Natural killer cell treated with Interleukin-12 subunit alpha and Interleukin-12 subunit beta and Interleukin-15 and Interleukin-18, amount 100 ng/mL, for 72 hours (primary cell): ENCODE measurements at regions not wholly inside any gene's neighbourhood (a gene's known extent, or its start where the extent isn't known, plus 50 kb on each side); places are given as distances from the start of the nearest gene placed in this dataset.
"Not testable (repeated sequence)": the region's sequence is repeated elsewhere in the genome, so short reads cannot be mapped to it uniquely, and the experiment has no call there.

Source experiments
- ATAC-seq, 2 donors: fragments of 150-1000 bp; cut with Tn5 transposase in 1 of 2; sonication (Bioruptor Pico), chemical (Tn5 transposase) in 1 of 2; 2 replicates each; pipeline ENCODE4 v1.10.0; 2021
- DNase-seq: peaks from one replicate; pipeline ENCODE4 v3.0.0; 2022; ENCODE audit warnings: low spot score
- H3K27ac Mint-ChIP-seq, 2 donors: 1 replicate in 1 of 2; 2 replicates in 1 of 2; pipeline ENCODE4 v1.8.0; 2022; ENCODE audit warnings: mixed read lengths in 2 of 2, mild to moderate bottlenecking in 1 of 2, moderate library complexity in 1 of 2
- H3K27me3 Mint-ChIP-seq, 2 donors: 1 replicate in 1 of 2; 2 replicates in 1 of 2; pipeline ENCODE4 v1.8.0; 2022; ENCODE audit warnings: mixed read lengths in 2 of 2
- H3K36me3 Mint-ChIP-seq: one replicate; pipeline ENCODE4 v1.8.0; 2022; ENCODE audit warnings: mixed read lengths
- H3K4me1 Mint-ChIP-seq, 2 donors: 1 replicate in 1 of 2; 2 replicates in 1 of 2; pipeline ENCODE4 v1.8.0; 2022; ENCODE audit warnings: low read depth in 2 of 2, mixed read lengths in 2 of 2, mild to moderate bottlenecking in 1 of 2
- H3K4me3 Mint-ChIP-seq: one replicate; pipeline ENCODE4 v1.8.0; 2022; ENCODE audit warnings: mixed read lengths
- H3K9me3 Mint-ChIP-seq: 2 replicates; pipeline ENCODE4 v1.8.0; 2022; ENCODE audit warnings: mixed read lengths

DNA sequence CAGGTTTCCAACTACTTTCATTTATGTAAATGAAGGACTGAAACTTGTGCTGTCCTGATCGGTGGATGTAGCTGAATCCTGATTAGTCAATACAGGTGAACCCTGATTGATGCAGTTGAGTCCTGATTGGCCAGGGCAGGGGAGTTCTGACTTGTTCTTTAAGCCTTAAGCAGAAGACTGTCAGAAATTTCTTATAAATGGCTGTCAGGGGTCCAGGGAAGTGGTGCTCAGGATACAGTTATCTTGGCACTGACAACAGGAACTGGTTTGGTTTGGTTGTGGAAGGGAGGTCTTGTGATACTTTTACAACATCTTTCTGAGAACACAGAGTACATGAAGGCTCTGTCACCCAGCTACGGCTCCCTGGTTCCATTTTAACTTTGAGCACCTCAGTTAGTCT, 132.1 kb downstream of the KCNJ12 start:
- DNase-seq, result no peak
- H3K4me1 Mint-ChIP-seq, result peaks cover 5 to 14% of the 10 kb centered on the region in 2 donors
- H3K9me3 Mint-ChIP-seq, result no peaks in the 10 kb centered on the region
- H3K27me3 Mint-ChIP-seq, result peaks cover 25 to 30% of the 10 kb centered on the region in 2 donors
- H3K4me3 Mint-ChIP-seq, result no peak overlapping the region
- H3K27ac Mint-ChIP-seq, result no peak overlapping the region
- H3K36me3 Mint-ChIP-seq, result no peaks in the 10 kb centered on the region
- no peak for ATAC-seq

DNA sequence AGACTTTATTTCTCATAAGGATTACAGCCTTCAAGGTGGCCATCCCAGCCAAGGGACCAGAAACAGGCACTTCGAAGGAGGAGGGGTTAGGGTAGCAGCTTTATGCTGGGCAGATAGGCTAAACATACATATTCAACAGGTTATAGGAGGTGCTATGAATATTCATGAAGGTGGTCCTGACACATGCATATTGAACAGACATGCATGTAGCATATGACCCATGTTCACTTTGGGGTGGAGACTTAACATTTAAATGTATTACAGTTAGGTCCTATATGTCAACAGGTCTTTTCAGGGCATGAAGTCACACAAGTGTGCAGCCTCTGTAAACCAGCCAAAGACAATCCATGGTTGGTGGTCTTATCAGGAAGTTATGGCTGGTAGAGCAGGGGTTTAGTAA, 133.2 kb downstream of the KCNJ12 start:
- H3K4me3 Mint-ChIP-seq, ATAC-seq, H3K27ac Mint-ChIP-seq, H3K9me3 Mint-ChIP-seq, H3K36me3 Mint-ChIP-seq, DNase-seq: not testable (repeated sequence)
- Mint-ChIP-seq H3K4me1 (peaks cover 5 to 14% of the 10 kb centered on the region in 2 donors), H3K27me3 (peaks cover 27 to 35% of the 10 kb centered on the region in 2 donors)

DNA sequence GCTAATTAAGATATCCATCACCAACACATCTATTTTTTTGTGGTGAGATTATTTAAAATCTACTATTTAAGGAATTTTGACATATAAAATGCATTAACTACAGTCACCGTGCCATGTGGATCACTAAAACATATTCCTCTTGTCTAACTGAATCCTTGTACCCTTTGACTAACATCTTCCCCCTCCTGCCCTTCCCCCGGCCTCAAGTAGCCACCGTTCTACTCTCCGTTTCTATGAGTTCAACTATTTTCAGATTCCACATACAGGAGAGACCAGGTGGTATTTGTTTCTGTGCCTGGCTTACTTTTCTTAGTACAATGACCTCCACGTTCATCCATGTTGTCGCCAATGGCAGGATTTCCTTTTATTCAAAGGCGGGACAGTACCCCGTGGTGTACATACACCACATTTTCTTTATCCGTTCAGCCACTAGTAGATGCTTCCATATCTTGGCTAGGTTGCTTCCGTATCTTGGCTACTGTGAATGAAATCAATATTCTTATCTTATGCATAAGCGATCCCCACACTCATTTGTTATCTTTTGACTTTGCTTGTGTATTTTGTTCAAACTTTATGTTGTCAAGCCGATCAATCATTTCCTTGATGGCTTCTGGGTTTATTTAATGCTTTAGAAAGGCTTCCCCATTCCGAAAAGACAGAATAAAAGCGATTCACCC, 134.7 kb downstream of the KCNJ12 start:
- peaks cover 25 to 46% of the 10 kb centered on the region in 2 donors for H3K27me3 Mint-ChIP-seq

DNA sequence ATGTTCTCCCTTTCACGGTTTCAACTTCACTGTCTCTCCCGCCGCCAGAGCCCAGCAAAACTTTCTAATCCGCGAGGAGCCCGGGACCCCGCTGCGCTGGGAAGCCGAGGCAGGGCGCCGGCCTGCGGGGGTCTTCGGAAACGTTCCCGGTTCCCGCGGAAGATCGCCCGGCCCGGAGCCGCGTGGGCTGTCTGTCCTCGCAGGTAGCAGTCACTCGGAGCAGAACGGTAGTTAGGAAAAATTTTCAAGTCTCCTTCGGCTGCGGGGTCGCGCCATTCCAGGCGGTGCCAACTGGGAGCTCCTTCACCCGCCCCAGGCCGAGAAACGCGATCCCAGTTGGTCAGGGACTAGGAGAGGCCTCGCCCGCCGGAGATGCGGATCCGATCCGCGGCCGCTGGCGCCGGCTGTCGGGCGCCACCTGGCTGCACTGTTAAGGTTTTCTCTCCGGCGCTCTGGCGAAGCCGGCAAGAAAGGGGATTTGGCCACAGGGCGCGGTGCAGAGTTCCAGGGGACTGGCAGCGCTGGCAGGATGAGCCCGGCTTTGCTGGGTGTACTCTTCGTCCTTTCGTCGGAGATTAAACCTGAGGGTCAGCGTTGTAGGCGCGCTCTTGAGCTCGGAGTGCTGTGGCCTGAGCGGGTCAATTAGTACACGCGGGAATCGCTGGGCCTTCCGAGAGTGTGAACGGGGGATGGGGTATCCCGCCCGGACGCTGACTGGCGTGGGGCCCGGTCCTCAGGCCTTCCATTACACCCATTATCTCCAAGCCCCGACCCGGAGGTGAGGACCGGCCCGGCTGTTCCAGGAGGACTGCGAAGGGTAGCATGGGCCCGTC, 135.4 kb downstream of the KCNJ12 start:
- peak; percentile 81 to 87 for ATAC-seq
- DNase-seq, result no peak
- H3K36me3 Mint-ChIP-seq, result no peaks in the 10 kb centered on the region
- peaks cover 5 to 14% of the 10 kb centered on the region in 2 donors for H3K4me1 Mint-ChIP-seq
- no peak overlapping the region for H3K27ac Mint-ChIP-seq
- H3K27me3 Mint-ChIP-seq, result peaks cover 25 to 46% of the 10 kb centered on the region in 2 donors
- peak overlapping the region; percentile 61 for H3K4me3 Mint-ChIP-seq
- no peaks in the 10 kb centered on the region for H3K9me3 Mint-ChIP-seq

More for the DNA sequence above, 134.7 kb downstream of the KCNJ12 start:
- H3K4me3 Mint-ChIP-seq, result peak overlapping the region; percentile 61
- no peak for ATAC-seq
- H3K27ac Mint-ChIP-seq, result no peak overlapping the region
- no peaks in the 10 kb centered on the region for H3K36me3 Mint-ChIP-seq
- peaks cover 5 to 14% of the 10 kb centered on the region in 2 donors for H3K4me1 Mint-ChIP-seq
- no peaks in the 10 kb centered on the region for H3K9me3 Mint-ChIP-seq
- no peak for DNase-seq

DNA sequence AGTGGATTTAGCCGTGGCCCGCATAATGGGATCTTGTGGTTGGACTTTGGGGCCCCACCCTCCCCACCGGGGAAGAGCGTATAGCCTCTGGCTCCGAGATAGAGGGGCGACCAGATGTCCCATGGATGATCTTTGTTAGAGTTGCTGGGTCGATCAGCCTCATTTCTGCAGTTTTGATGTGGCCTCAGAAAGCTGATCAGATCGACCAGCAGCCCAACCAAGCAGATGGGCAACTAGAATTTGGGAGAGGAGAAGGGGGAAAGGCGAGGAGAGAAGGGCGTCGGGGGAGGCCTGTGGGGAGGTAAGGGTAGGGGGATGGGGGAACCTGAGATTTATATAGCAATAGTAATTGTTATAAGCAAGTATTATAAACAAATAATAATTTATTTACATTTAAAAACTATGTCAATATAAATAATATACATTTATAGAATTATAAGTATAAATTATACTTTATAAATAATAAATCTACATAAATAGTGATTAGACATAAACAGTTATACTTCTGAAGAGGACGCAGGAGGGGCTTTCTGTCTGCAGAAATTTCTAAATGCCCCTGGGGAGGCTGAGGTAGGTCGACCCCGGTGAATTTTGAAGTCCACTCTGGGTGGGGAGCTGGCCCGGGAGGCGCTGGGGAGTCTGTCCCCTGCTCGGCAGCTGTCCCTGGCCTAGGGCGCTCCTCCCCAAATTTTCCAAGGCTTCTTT, 136.3 kb downstream of the KCNJ12 start:
- peak in 1 of 2 donors; percentile 25 for ATAC-seq

DNA sequence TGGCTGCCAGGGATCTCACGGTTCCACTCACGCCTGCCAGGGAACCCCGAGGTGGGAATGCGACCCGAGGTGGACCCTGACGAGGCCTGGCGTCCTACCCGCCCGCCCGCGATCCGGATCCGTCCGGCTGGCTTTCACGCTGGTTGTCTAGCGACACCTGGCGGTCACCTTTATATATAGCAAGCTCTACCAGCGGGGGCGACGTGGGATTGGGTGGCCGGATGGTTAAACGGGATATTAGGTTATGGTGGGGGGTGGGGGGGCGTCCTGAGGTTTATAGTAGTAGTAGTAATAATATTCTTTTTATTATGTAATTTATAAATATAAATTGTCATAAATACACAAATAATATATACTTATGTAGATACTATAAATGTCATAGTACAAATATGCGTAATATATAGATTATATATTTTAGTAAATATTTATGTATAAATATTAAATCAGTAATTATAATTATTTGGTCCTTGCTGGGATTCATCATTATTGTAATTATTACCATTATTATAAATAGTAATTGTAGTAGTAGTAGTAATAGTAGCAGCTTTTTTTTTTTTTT, 136.9 kb downstream of the KCNJ12 start:
- Mint-ChIP-seq H3K27ac (no peak overlapping the region), H3K36me3 (no peaks in the 10 kb centered on the region), H3K9me3 (no peaks in the 10 kb centered on the region), H3K4me3 (no peak overlapping the region), H3K27me3 (peaks cover 23 to 51% of the 10 kb centered on the region in 2 donors), H3K4me1 (peaks cover 5 to 14% of the 10 kb centered on the region in 2 donors)
- peak; percentile 79 for ATAC-seq
- peak; percentile 83 for DNase-seq

More for the DNA sequence above, 136.3 kb downstream of the KCNJ12 start:
- no peaks in the 10 kb centered on the region for H3K9me3 Mint-ChIP-seq
- H3K36me3 Mint-ChIP-seq, result no peaks in the 10 kb centered on the region
- H3K27ac Mint-ChIP-seq, result no peak overlapping the region
- H3K4me3 Mint-ChIP-seq, result peak overlapping the region; percentile 61
- H3K27me3 Mint-ChIP-seq, result peaks cover 25 to 46% of the 10 kb centered on the region in 2 donors
- DNase-seq, result no peak
- H3K4me1 Mint-ChIP-seq, result peaks cover 5 to 14% of the 10 kb centered on the region in 2 donors

DNA sequence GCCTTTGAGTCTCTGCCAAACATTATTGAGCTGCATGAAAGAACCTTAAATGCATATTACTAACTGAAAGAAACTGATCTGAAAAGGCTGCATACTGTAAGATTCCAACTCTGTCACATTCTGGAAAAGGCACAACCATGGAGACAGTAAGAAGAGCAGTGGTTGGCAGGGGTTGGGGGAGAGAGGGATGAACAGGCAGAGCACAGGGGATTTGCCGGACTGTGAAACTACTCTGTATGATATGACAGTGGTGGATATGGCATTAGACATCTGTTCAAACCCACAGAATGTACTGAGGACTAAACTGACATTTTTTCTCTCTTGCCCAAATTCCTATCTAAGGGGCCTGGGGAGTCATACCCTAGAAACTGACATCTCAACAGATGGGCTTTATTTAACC, 138.4 kb downstream of the KCNJ12 start:
- H3K4me3 Mint-ChIP-seq, H3K27ac Mint-ChIP-seq, H3K9me3 Mint-ChIP-seq, ATAC-seq, H3K36me3 Mint-ChIP-seq, DNase-seq: not testable (repeated sequence)
- peaks cover 26 to 59% of the 10 kb centered on the region in 2 donors for H3K27me3 Mint-ChIP-seq
- peaks cover 5 to 14% of the 10 kb centered on the region in 2 donors for H3K4me1 Mint-ChIP-seq

DNA sequence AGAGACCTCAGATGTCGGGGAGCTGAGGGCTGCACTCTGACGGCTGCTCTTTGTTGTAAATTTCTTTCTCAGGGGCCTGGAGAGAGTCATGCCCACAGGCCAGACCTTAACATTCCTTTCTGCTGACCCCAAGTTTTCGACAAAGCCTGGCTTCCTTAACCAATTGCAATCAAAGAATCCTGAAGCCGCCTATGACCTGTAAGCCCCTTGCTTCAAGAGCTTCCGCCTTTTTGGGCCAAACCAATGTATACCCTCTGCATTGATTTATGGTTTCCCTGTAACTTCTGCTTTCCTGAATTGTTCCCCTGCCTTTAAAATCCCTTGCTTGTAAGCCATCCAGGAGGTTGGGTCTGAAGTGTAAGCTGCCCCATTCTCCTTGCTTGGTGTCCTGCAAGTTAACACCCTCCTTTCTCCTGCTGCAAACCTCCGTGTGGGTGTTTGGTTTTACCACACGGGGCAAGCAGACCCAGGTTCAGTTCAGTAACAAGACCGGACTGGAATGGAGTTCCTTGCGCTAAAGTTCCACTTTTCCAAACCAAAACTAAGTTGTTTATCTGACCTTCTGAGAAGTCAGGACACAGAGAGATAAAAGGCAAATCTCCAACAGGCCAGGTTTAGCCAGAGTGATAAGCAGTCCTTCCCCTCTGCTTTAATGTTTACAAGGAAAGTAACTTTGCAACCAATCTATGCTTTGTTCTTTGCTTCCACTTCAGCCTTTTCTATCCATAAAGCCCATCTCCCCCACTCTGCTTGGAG, 141.6 kb downstream of the KCNJ12 start:
- no peaks in the 10 kb centered on the region for H3K9me3 Mint-ChIP-seq
- H3K27ac Mint-ChIP-seq, result no peak overlapping the region
- H3K4me1 Mint-ChIP-seq, result no peaks in the 10 kb centered on the region
- peaks cover 14 to 37% of the 10 kb centered on the region in 2 donors for H3K27me3 Mint-ChIP-seq
- DNase-seq (no peak), ATAC-seq (no peak)
- no peaks in the 10 kb centered on the region for H3K36me3 Mint-ChIP-seq
- no peak overlapping the region for H3K4me3 Mint-ChIP-seq

DNA sequence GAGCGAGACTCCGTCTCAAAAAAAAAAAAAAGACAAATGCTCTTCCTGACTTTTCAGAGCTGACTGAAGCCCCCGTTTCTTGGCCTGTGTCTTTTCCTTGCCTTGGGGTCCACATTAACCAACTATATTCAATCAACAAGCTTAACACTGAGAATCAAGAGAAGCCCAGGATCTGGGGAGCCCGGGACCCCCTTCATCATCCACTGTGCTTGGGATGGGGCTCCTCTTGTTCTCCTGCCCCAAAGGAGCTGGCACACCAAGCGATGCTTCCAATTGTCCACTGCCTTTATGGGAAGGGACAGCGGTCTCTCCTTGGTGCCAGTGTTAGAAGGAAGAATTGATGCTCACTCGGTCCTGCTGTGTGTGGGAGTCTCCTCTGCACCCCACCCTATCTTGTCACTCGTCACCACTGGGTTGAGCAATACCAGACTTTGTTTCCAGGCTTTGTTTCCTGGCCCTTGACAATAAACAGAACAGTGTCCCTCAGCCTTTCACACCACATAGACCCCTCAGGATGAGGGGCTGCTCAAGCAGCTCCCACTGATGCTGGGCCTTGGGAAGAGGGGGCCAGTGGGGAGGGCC, 146.7 kb downstream of the KCNJ12 start:
- H3K36me3 Mint-ChIP-seq, result no peaks in the 10 kb centered on the region
- no peak for ATAC-seq
- no peaks in the 10 kb centered on the region for H3K9me3 Mint-ChIP-seq
- H3K4me3 Mint-ChIP-seq, result no peak overlapping the region
- H3K4me1 Mint-ChIP-seq, result peaks cover 0 to 4% of the 10 kb centered on the region in 2 donors
- no peak overlapping the region for H3K27ac Mint-ChIP-seq
- DNase-seq, result no peak
- H3K27me3 Mint-ChIP-seq, result peaks cover 13 to 19% of the 10 kb centered on the region in 2 donors

DNA sequence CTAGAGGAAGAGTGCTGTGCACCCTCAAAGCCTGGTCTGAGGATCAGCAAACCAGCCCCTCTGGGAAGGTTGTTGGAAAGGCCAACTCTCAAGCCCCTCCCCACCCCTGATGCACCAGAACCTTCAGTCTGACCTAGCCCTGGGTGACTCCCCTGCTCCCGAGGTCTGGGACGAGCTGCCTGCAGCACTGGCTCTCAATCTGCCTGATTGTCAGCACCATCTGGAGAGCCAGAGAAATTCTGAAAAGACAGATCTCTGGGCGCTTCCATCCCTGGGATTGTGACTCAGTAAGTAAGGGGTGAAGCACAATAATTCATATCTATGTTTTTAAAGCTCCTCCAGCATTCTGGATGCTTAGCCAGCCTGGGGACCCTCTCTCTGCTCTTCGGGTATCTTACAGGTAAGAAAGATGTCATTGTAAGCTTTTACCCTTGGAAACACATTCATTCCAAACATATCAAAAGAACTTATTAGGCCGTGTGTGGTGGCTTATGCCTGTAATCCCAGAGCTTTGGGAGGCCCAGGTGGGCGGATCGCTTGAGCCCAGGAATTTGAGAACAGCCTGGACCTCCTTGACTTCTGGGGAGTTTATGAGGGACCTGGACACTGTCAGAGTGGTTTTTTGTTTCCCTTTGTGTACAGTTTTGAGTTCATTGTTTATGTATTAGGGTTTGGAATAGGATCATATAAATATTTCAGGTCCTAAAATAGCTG, 147.5 kb downstream of the KCNJ12 start:
- Mint-ChIP-seq H3K4me1 (peaks cover 0 to 4% of the 10 kb centered on the region in 2 donors), H3K27me3 (peaks cover 8 to 10% of the 10 kb centered on the region in 2 donors), H3K36me3 (no peaks in the 10 kb centered on the region), H3K9me3 (no peaks in the 10 kb centered on the region), H3K4me3 (no peak overlapping the region), H3K27ac (no peak overlapping the region)
- ATAC-seq, result no peak
- no peak for DNase-seq

DNA sequence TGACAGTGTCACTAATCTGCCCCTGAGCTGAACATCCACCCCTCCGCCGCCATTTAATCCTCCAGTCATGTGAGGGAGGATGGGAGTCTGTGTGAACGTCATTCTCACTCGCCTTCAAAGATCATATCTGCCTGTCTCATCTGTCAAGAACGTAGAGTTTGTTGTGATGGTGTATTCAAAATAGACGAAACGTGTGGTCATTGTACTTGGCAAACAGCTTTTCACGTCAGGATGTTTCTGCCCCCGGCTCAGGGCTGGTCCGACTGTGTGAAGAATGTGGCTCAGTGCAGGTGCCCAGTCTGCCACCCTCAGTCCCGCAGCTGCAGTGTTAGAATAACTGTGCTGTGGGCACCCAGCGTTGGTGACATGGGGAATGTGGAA, 148.0 kb downstream of the KCNJ12 start:
- Mint-ChIP-seq H3K4me3 (no peak overlapping the region), H3K4me1 (peaks cover 0 to 4% of the 10 kb centered on the region in 2 donors), H3K36me3 (no peaks in the 10 kb centered on the region), H3K27ac (no peak overlapping the region), H3K9me3 (no peaks in the 10 kb centered on the region), H3K27me3 (peaks cover 5% of the 10 kb centered on the region in 2 donors)
- ATAC-seq (no peak), DNase-seq (no peak)

DNA sequence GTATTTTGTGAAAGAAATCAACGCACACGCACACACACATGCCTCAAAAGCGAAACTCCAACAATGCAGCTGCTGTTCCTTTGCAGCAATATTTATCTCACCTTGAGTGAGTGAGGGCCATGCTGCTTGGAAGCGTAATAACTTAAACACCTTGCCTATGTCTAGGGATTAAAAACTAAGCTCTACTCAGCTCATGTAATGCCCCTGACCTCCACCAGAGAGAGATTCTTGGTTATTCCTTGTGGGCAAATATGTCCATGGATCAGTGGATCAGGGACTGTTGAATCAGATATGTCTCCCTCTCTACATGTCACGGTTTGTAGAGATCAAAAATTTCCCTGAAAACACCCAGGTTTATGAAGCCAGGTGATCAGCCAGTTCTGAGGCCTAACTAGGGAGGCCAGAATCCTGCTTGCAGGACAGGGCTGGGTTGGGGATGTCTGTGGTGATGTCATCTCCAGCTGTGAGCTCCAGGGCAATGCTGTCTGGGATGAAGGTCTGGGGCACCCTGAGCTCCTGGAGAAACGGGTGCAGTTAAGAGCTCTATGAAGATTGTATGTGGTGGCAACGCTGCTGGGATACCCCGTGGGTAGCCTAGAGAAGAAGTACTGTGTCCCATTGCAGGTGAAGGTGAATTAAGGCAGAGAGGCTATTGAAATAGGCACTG, 149.4 kb downstream of the KCNJ12 start:
- no peaks in the 10 kb centered on the region for H3K9me3 Mint-ChIP-seq
- DNase-seq (no peak), ATAC-seq (no peak)
- H3K27ac Mint-ChIP-seq, result no peak overlapping the region
- no peak overlapping the region for H3K4me3 Mint-ChIP-seq
- peaks cover 0 to 5% of the 10 kb centered on the region in 2 donors for H3K27me3 Mint-ChIP-seq
- no peaks in the 10 kb centered on the region for H3K36me3 Mint-ChIP-seq
- peaks cover 0 to 4% of the 10 kb centered on the region in 2 donors for H3K4me1 Mint-ChIP-seq
